ENCODE measurements at regions not wholly inside any gene's neighbourhood (a gene's known extent, or its start where the extent isn't known, plus 50 kb on each side); places are given as distances from the start of the nearest gene placed in this dataset.

DNA sequence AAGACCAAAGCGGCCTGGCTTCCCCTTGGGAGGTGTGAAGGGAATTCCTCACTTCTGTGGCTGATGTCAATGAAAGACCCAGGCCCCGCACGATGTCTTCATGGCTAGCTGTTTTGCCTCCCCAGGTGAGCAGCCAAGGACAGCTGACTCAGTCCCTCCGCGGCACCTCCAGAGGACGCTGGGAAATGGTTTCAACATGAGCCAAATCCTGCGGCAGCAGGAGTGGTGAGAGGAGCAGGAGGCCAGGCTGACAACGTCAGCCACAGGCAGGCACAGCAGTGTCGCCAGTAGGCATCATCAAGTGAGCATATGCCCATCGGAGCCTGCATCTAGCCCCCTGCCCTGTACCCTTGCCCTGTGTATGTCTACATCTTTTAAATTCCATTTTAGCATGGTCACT lies 156.4 kb upstream of the RAB6C start:
- no peak for ATAC-seq
- Histone ChIP-seq H3K9me3 (no peaks in the 10 kb centered on the region), H3K4me1 (no peaks in the 10 kb centered on the region), H3K27me3 (no peaks in the 10 kb centered on the region), H3K36me3 (no peaks in the 10 kb centered on the region), H3K4me3 (no peak overlapping the region), H3K27ac (no peak overlapping the region)
- whole genome bisulfite sequencing (ENCODE audit: insufficient coverage, low coverage, low lambda C conversion rate, missing lambda C conversion rate), result 68% methylated on average over 3 of the region's 10 CpGs
- TF ChIP-seq, protein P1, sequence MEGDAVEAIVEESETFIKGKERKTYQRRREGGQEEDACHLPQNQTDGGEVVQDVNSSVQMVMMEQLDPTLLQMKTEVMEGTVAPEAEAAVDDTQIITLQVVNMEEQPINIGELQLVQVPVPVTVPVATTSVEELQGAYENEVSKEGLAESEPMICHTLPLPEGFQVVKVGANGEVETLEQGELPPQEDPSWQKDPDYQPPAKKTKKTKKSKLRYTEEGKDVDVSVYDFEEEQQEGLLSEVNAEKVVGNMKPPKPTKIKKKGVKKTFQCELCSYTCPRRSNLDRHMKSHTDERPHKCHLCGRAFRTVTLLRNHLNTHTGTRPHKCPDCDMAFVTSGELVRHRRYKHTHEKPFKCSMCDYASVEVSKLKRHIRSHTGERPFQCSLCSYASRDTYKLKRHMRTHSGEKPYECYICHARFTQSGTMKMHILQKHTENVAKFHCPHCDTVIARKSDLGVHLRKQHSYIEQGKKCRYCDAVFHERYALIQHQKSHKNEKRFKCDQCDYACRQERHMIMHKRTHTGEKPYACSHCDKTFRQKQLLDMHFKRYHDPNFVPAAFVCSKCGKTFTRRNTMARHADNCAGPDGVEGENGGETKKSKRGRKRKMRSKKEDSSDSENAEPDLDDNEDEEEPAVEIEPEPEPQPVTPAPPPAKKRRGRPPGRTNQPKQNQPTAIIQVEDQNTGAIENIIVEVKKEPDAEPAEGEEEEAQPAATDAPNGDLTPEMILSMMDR (IDR thresholded peaks at IDR 0.05), result no peak
- no peak for TF ChIP-seq POLR2A (IDR thresholded peaks at IDR 0.05)
- intact Hi-C loops (cut with DNase I), result no loop called here
- no peak for DNase-seq

DNA sequence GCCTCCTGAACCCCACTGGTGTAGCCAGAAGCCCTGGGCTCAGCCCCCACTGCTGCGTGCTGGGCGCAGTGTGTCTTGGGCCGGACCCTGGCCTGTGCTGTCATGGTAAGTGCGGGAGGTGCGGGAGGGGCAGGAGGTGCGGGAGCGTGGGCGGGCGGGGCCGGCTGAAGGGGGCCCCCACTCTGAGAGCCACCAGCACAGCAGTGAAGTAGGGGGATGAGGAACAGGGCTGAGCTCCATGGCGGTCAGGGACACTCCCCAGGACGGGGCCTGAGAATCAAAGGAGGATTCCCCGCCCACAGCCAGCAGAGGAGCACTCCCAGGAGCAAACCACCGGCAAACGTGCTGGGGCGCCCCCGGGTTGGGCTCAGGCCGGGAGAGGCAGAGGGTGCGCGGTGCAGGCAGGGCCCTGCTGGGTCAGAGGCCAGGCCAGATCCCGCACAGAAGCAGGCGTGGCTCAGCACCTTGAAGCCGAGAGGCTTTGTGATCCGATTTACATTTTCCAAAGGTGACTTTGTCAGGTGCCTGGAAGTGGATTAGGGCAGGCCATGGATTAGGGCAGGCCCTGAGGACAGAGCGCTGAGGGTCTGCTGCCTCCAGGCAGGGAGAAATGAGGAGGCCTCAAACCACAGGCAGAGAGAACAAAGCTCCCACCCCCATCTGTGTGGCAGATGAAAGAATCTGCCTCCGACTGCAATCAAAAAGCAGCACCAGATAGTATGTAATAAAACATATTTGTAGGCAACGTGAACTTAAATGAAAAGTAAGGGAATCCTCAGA lies 152.0 kb upstream of the RAB6C start:
- intact Hi-C loops (cut with DNase I), result no loop called here
- H3K27me3 ChIP-seq, result no peaks in the 10 kb centered on the region
- H3K9me3 ChIP-seq, result peaks cover 0 to 4% (median 0%) of the 10 kb centered on the region in 4 donors
- no peaks in the 10 kb centered on the region for H3K4me1 ChIP-seq
- TF ChIP-seq POLR2A (IDR thresholded peaks at IDR 0.05), result no peak
- TF ChIP-seq, protein P1 (IDR thresholded peaks at IDR 0.05), result no peak
- DNase-seq, result no peak
- no peak overlapping the region for H3K27ac ChIP-seq
- H3K36me3 ChIP-seq, result no peaks in the 10 kb centered on the region
- no peak overlapping the region for H3K4me3 ChIP-seq
- 69% methylated on average over 12 of the region's 27 CpGs for WGBS (ENCODE audit: insufficient coverage, low coverage, low lambda C conversion rate, missing lambda C conversion rate)
- peak in 1 of 4 donors; percentile 23 for ATAC-seq

DNA sequence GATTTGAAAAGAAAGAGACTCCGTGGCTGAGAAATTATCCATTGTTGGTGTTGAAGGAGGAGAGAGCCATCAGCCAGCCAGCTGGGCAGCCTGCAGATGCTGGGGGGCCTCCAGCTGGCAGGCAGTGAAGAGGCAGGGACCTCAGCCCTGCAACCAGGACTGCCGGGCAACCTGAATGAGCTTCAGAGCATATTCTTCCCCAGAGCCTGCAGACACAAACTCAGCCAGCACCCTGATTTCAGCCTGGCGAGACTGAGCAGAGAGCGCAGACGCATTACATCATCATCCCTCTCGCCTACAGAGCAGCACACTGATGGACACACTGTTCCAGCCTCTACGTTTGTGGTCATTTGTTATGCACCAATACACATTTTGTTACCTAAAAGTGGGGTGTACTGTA lies 150.7 kb upstream of the RAB6C start:
- H3K27ac ChIP-seq, result no peak overlapping the region
- ATAC-seq (no peak), DNase-seq (no peak)
- peaks cover 0 to 4% (median 0%) of the 10 kb centered on the region in 4 donors for H3K9me3 ChIP-seq
- WGBS (ENCODE audit: insufficient coverage, low coverage, low lambda C conversion rate, missing lambda C conversion rate), result 29% methylated on average over 2 of the region's 7 CpGs
- intact Hi-C loops (cut with DNase I), result no loop called here
- no peaks in the 10 kb centered on the region for H3K4me1 ChIP-seq
- no peak overlapping the region for H3K4me3 ChIP-seq
- H3K36me3 ChIP-seq, result no peaks in the 10 kb centered on the region
- no peaks in the 10 kb centered on the region for H3K27me3 ChIP-seq
- TF ChIP-seq POLR2A (IDR thresholded peaks at IDR 0.05), result no peak
- TF ChIP-seq, protein P1 (IDR thresholded peaks at IDR 0.05), result no peak

DNA sequence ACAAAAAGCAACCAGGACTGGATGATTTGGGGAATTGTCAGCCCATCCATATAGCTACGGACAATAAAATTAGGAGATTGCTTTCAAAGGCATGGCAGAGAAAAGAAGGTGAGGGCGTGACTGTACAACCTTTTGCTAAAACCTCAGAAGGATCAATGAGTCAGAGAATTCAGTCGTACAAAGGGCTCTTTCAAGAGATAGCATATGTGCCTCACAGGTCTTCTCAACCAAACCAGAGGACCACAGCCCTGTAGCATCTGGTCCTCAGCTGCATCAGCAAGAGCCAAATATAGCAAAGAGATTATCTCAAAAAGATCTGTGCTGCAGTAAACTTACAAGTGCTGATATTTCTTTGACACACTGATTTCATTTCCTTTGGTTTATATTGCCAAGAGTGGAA lies 149.9 kb upstream of the RAB6C start:
- Histone ChIP-seq H3K4me1 (no peaks in the 10 kb centered on the region), H3K36me3 (no peaks in the 10 kb centered on the region), H3K4me3 (no peak overlapping the region), H3K9me3 (peaks cover 0 to 4% (median 0%) of the 10 kb centered on the region in 4 donors), H3K27ac (no peak overlapping the region), H3K27me3 (no peaks in the 10 kb centered on the region)
- TF ChIP-seq POLR2A (IDR thresholded peaks at IDR 0.05), result no peak
- TF ChIP-seq, protein P1 (IDR thresholded peaks at IDR 0.05), result no peak
- WGBS (ENCODE audit: insufficient coverage, low coverage, low lambda C conversion rate, missing lambda C conversion rate), result 43% methylated on average over 1 of the region's 3 CpGs
- ATAC-seq, result no peak
- intact Hi-C loops (cut with DNase I), result no loop called here
- DNase-seq, result no peak

All from right lobe of liver (tissue), 6 donors.